GM18505 (cell line): ENCODE measurements at regions not wholly inside any gene's neighbourhood (a gene's known extent, or its start where the extent isn't known, plus 50 kb on each side); places are given as distances from the start of the nearest gene placed in this dataset.

Experiments
- ATAC-seq: cut with Tn5 transposase; IDR thresholded peaks from one replicate; pipeline ENCODE4 v1.9.1; 2021; ENCODE audit not compliant: unreplicated experiment
- POLR2A ChIP-seq: IDR thresholded peaks from 4 replicates; pipeline ENCODE4 v1.6.1; 2011; ENCODE audit warnings: borderline replicate concordance; ENCODE audit not compliant: insufficient read depth, insufficient read length; ENCODE audit errors: extremely low read depth

- ATAC-seq: no peak
- no peak for TF ChIP-seq POLR2A
These were observed 186.1 kb downstream of the BMP2 start for GRCh38 chr20:6953611-6954010.

DNA sequence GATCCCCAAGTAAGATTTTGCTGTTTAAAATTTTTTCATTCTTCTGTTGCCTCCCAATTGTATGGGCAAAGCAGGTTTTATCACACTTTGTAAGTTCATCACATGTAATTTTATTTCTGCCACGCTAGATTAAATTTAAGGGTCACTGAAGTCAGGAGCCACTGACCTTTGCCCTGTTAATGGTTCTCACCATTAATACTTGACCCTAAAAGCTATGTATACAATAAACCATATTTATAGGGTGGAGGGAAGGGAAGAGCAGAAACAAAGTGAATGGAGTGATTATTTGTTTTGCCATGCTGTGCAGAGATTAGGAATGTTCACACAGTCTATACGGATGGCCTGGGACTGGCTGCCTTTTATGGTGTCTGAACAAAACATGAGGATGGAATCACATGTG lies 186.7 kb downstream of the BMP2 start:
- no peak for ATAC-seq
- no peak for TF ChIP-seq POLR2A

- no peak for ATAC-seq
- TF ChIP-seq POLR2A: no peak
These were observed 188.6 kb downstream of the BMP2 start for GRCh38 chr20:6956056-6956455.

DNA sequence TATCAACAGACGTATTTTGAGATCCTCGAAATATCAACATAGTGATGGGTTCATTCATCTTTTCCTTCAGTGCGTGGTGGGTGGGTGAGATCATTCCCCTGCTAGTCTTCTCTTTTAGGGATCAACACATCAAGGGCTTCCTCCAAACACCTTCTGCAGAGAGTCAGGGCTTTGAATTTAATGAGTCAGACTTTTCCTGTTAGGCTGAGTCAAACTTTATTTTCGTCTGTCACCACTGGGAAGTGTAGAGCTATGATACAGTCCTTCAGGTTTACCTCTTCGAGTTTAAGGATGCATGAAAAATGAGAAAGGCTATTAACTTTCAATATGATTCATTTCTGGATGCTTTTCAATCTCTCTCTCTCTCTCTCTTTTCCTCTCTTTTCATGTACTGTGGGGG lies 189.1 kb downstream of the BMP2 start:
- no peak for ATAC-seq
- no peak for TF ChIP-seq POLR2A

DNA sequence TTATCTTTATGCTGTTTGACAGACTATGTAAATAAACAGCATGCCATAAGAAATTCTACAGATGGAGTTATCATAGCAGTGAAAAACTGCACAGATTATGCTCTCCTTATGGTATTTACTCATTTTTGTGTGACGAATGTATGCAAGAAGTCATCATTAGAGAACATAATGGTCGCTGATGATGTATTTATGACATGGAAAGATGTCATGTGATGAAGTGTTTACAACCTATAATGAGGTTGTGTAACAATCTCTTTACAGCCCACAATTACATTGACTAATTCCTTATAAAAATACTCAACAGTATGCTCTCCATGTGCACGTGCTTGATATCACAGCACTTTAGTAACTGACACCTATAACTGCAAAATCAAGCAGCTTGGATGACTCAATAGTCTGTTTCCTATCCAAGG lies 192.4 kb downstream of the BMP2 start:
- no peak for TF ChIP-seq POLR2A
- ATAC-seq: no peak

GRCh38 chr20:6966721-6967120 lies 199.2 kb downstream of the BMP2 start:
- ATAC-seq: no peak
- no peak for TF ChIP-seq POLR2A

- TF ChIP-seq POLR2A: no peak
- no peak for ATAC-seq
These were observed 207.4 kb downstream of the BMP2 start for GRCh38 chr20:6974838-6975237.

DNA sequence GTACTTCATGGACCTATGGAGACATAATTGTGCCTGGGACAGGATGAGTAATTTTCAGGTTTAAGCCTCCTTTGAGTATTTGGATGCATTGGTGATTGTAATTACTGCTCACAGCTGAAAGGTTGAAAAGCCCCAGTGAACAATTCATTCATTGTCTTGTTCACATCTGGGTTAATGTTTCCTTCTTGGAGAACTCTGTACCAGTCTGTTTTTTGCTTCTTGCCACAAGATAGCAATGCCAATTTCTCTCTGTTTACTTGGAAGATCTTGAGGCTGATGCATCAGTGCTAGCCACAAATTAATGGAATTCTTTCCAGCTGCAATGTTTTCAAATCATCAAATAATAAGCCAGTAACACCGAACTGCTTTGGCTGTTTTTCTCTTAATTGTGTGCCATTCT lies 207.8 kb downstream of the BMP2 start:
- ATAC-seq: no peak
- TF ChIP-seq POLR2A: no peak

DNA sequence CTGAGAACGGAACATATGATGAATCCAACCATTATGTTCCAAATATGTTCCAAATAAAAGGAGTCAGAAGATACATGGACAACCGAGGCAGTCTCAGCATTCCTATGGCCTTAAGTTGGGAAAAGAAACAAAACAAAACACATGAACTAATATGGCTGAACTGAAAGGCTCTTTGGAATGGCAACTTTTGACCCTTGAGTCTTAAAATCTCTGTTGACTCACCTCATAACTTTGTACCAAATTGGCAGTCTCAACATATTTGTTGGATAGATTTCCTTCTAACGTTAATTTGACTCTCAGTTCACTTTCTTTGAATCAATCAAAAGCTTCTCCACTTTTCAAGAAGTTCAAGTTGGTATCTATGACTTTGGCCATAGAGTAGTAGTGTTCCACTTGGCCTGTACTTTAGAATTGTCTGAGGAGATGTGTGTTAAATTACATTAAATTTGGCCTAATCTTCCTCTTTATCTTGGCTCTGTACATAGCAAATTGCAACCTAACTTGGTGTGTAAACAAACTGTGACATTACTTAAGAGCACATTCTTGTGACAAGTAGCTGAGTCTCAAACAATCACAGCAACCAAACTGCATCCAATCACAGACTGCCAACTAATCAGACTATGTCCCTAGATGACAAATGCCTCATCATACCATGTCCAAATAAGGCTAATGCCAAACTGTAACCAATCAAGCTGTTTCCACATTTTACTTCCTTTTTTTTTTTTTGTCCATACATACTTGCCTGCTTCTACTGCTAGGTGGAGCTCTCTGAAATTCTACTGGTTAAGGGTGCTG lies 208.8 kb downstream of the BMP2 start:
- no peak for ATAC-seq
- TF ChIP-seq POLR2A: no peak

DNA sequence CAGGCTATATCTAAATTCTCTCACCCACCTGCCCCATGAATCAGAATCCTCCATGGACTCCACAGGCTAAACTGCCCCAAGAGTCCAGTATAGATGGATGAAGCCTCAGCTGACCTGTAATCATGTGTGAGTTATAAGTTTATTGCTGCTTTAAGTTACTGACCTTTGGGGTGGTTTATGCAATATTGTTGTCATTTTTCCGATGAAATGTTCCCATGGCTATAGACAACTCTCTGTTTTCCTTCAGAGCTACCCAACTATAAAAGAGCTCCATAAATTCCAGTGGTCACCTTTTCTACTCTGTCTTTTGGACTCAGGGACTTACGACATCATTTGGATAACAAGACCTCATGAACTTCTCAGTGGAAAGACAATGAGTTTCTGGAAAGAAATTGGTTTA lies 212.1 kb downstream of the BMP2 start:
- no peak for ATAC-seq
- TF ChIP-seq POLR2A: no peak

GRCh38 chr20:6993011-6993410 lies 225.5 kb downstream of the BMP2 start:
- TF ChIP-seq POLR2A: no peak
- ATAC-seq: no peak

- no peak for TF ChIP-seq POLR2A
- ATAC-seq: no peak
These were observed 226.0 kb downstream of the BMP2 start for GRCh38 chr20:6993511-6993910.

- no peak for ATAC-seq
- no peak for TF ChIP-seq POLR2A
These were observed 227.0 kb downstream of the BMP2 start for GRCh38 chr20:6994452-6994851.

GRCh38 chr20:6998909-6999308 lies 231.4 kb downstream of the BMP2 start:
- TF ChIP-seq POLR2A: no peak
- ATAC-seq: no peak

- no peak for ATAC-seq
- no peak for TF ChIP-seq POLR2A
These were observed 231.9 kb downstream of the BMP2 start for GRCh38 chr20:6999381-6999780.

GRCh38 chr20:7003598-7003997 lies 236.1 kb downstream of the BMP2 start:
- no peak for ATAC-seq
- no peak for TF ChIP-seq POLR2A

GRCh38 chr20:7004801-7005200 lies 237.3 kb downstream of the BMP2 start:
- no peak for TF ChIP-seq POLR2A
- no peak for ATAC-seq
